ENCODE measurements at regions not wholly inside any gene's neighbourhood (a gene's known extent, or its start where the extent isn't known, plus 50 kb on each side); places are given as distances from the start of the nearest gene placed in this dataset.

GRCh38 chr18:47658498-47658897 lies 272.0 kb downstream of the SMAD2 start:
- in situ Hi-C loops (cut with MboI) = no loop called here

More at GRCh38 chr18:47658498-47658897, 272.0 kb downstream of the SMAD2 start:
- ChIA-PET POLR2A (no interaction called here), CTCF (ENCODE audit: low intra/inter-chr PET ratio) (no interaction called here)
- Histone ChIP-seq H3K79me2 (ENCODE audit: control insufficient read depth, insufficient read depth, low read length) (no peaks in the 10 kb centered on the region), H2AFZ (ENCODE audit: low read depth, low read length) (no peak overlapping the region), H3K9me3 (replicated peaks; ENCODE audit: control insufficient read depth, insufficient read depth, low read depth, low read length) (no peaks in the 10 kb centered on the region), H3K4me2 (ENCODE audit: insufficient read depth, low read length) (no peak overlapping the region), H3K9ac (ENCODE audit: insufficient read depth in 1 of 2, low read depth in 2 of 2, low read length in 2 of 2) (no peak overlapping the region), H3K4me1 (replicated peaks in 1 of 2; ENCODE audit: control insufficient read depth in 2 of 2, insufficient read depth in 2 of 2, low read length in 2 of 2) (no peaks in the 10 kb centered on the region), H3K36me3 (ENCODE audit: control insufficient read depth, insufficient read depth, low read length) (no peaks in the 10 kb centered on the region), H3K27ac (ENCODE audit: extremely low read depth, low read depth, low read length) (no peak overlapping the region), H3K27me3 (ENCODE audit: control insufficient read depth in 2 of 2, insufficient read depth in 2 of 2, low read length in 2 of 2) (no peaks in the 10 kb centered on the region), H3K9me1 (ENCODE audit: control insufficient read depth, insufficient read depth, low read length) (no peaks in the 10 kb centered on the region), H3K4me3 (no peak overlapping the region), H4K20me1 (replicated peaks; ENCODE audit: control insufficient read depth, insufficient read depth, low read length) (no peaks in the 10 kb centered on the region)
- FAIRE-seq = no peak
- WGBS (ENCODE audit: insufficient coverage, low coverage, missing lambda C conversion rate) = 0% methylated on average over 2 of the region's 2 CpGs
- intact Hi-C loops (cut with micrococcal nuclease) = no loop called here
- no TSS peak for BruUV-seq (replicated peaks)
- no peak for ATAC-seq
- TF ChIP-seq TEAD4 (IDR thresholded peaks at IDR 0.05; ENCODE audit: low read length) (no peak), TEAD4 (CRISPR knock-in tag; IDR thresholded peaks at IDR 0.05; ENCODE audit: borderline replicate concordance) (no peak), ZNF354B (CRISPR knock-in tag; IDR thresholded peaks at IDR 0.05) (no peak), TBL1XR1 (IDR thresholded peaks at IDR 0.05; ENCODE audit: low read length in 2 of 2) (no peak), NELFE (IDR thresholded peaks at IDR 0.05; ENCODE audit: insufficient read depth, insufficient read length) (no peak), ZEB2 (IDR thresholded peaks at IDR 0.05) (no peak), HDAC6 (IDR thresholded peaks at IDR 0.05; ENCODE audit: low read depth, low read length) (no peak), RERE (CRISPR knock-in tag; IDR thresholded peaks at IDR 0.05; ENCODE audit: borderline replicate concordance) (no peak), PRMT5 (CRISPR knock-in tag; IDR thresholded peaks at IDR 0.05) (no peak), ZNF584 (CRISPR knock-in tag; IDR thresholded peaks at IDR 0.05; ENCODE audit: low read depth) (no peak), LEF1 (IDR thresholded peaks at IDR 0.05) (no peak), PTBP1 (IDR thresholded peaks at IDR 0.05; ENCODE audit: low read depth, low read length) (no peak), NR3C1 (CRISPR knock-in tag; IDR thresholded peaks at IDR 0.05) (no peak), BDP1 (IDR thresholded peaks at IDR 0.05; ENCODE audit: insufficient read depth, insufficient read length) (no peak)
- no peak for DNase-seq (ENCODE audit: extremely low read depth in 1 of 4, low spot score in 3 of 4)

Measured in K562 (cell line).